PC-3 (cell line): ENCODE measurements at regions not wholly inside any gene's neighbourhood (a gene's known extent, or its start where the extent isn't known, plus 50 kb on each side); places are given as distances from the start of the nearest gene placed in this dataset.

Source experiments
- ATAC-seq: fragments of 200-7000 bp; cut with Tn5 transposase; 2 replicates; pipeline ENCODE4 v1.9.1; 2020; ENCODE audit warnings: mild to moderate bottlenecking, moderate library complexity
- BruUV-seq: library from RNA; stranded (reverse); fragments of 400-500 nt; replicated peaks from 2 replicates; lab custom pipeline; 2021; lab: Mats Ljungman, UMichigan
- CTCF ChIA-PET: fragments of 300-600 bp; sonication (Branson Sonifier 250); formaldehyde crosslinking; loops from one replicate; lab custom pipeline; 2022; ENCODE audit warnings: antibody characterized with exemption; lab: Charles Lee
- POLR2A ChIA-PET: fragments of 300-600 bp; sonication (Branson Sonifier 250); formaldehyde crosslinking; loops from one replicate; lab custom pipeline; 2022; ENCODE audit warnings: antibody characterized with exemption; ENCODE audit not compliant: unreplicated experiment; lab: Charles Lee
- DNase-seq: peaks from one replicate; pipeline ENCODE4 v3.0.0-alpha.2; 2015
- H2AFZ ChIP-seq: fragments of 300-600 bp; sonication (generic); 2 replicates; pipeline ENCODE4 v1.6.0; 2016; ENCODE audit warnings: antibody characterized with exemption, low read length
- H3F3A ChIP-seq: fragments of 300-600 bp; sonication (generic); one replicate; pipeline ENCODE4 v1.6.0; 2017; ENCODE audit warnings: antibody characterized with exemption, low read length, control low read depth, mild to moderate bottlenecking; ENCODE audit not compliant: unreplicated experiment
- H3K27ac ChIP-seq: fragments of 300-600 bp; sonication (generic); 2 replicates; pipeline ENCODE4 v1.5.1; 2016; ENCODE audit warnings: mild to moderate bottlenecking, low read length
- H3K27me3 ChIP-seq: fragments of 300-600 bp; sonication (generic); 2 replicates; pipeline ENCODE4 v1.6.1; 2016; ENCODE audit warnings: low read length, mixed read lengths
- H3K36me3 ChIP-seq: fragments of 300-600 bp; sonication (generic); 2 replicates; pipeline ENCODE4 v1.6.1; 2016; ENCODE audit warnings: low read depth, mixed run types, low read length, mixed read lengths
- H3K4me1 ChIP-seq: fragments of 300-600 bp; sonication (generic); 2 replicates; pipeline ENCODE4 v1.5.1; 2016; ENCODE audit warnings: low read length; ENCODE audit not compliant: insufficient read depth
- H3K4me2 ChIP-seq: fragments of 300-600 bp; sonication (generic); 2 replicates; pipeline ENCODE4 v1.6.0; 2016; ENCODE audit warnings: low read length
- H3K4me3 ChIP-seq: fragments of 300-600 bp; sonication (generic); 2 replicates; pipeline ENCODE4 v1.5.1; 2016; ENCODE audit warnings: mild to moderate bottlenecking, low read length, mixed read lengths
- H3K79me2 ChIP-seq: fragments of 300-600 bp; sonication (generic); 2 replicates; pipeline ENCODE4 v1.6.1; 2017; ENCODE audit warnings: low read length, mixed read lengths
- H3K9ac ChIP-seq: fragments of 300-600 bp; sonication (generic); 2 replicates; pipeline ENCODE4 v1.6.0; 2016; ENCODE audit warnings: mild to moderate bottlenecking, low read length
- H3K9me2 ChIP-seq: fragments of 300-600 bp; sonication (generic); replicated peaks from 2 replicates; pipeline ENCODE4 v1.6.1; 2016; ENCODE audit warnings: mixed run types, low read length, mixed read lengths
- H3K9me3 ChIP-seq: fragments of 300-600 bp; sonication (generic); 2 replicates; pipeline ENCODE4 v1.6.1; 2016; ENCODE audit warnings: low read length, mixed read lengths
- H4K20me1 ChIP-seq: fragments of 300-600 bp; sonication (generic); 2 replicates; pipeline ENCODE4 v1.6.1; 2016; ENCODE audit warnings: low read length, mixed read lengths
- CTCF ChIP-seq: fragments of 300-600 bp; sonication (generic); conservative IDR thresholded peaks from 2 replicates; pipeline ENCODE4 v1.5.1; 2017; ENCODE audit warnings: antibody characterized with exemption, low read depth, mild to moderate bottlenecking, low read length
- EZH2 ChIP-seq: fragments of 300-600 bp; sonication (generic); IDR thresholded peaks from one replicate; pipeline ENCODE4 v1.6.1; 2017; ENCODE audit warnings: antibody characterized with exemption, mild to moderate bottlenecking, low read length; ENCODE audit not compliant: unreplicated experiment
- EZH2phosphoT487 ChIP-seq: fragments of 300-600 bp; sonication (generic); IDR thresholded peaks from 2 replicates; pipeline ENCODE4 v1.6.1; 2018; ENCODE audit warnings: mild to moderate bottlenecking, antibody characterized with exemption, low read length, borderline replicate concordance
- intact Hi-C: fragments of 100-400 bp; cut with micrococcal nuclease; formaldehyde crosslinking; loops from 2 replicates; pipeline ENCODE4 v1.9.0; 2023

GRCh38 chr2:53098696-53099078 is 668.9 kb upstream of the CHAC2 start:
- Histone ChIP-seq H3K27ac (no peak overlapping the region), H3K9me2 (no peaks in the 10 kb centered on the region), H3K9ac (no peak overlapping the region), H3K36me3 (no peaks in the 10 kb centered on the region), H3K4me2 (no peak overlapping the region), H3K27me3 (no peaks in the 10 kb centered on the region), H3K4me1 (peaks cover 9% of the 10 kb centered on the region), H2AFZ (no peak overlapping the region), H3F3A (no peaks in the 10 kb centered on the region), H4K20me1 (no peaks in the 10 kb centered on the region), H3K79me2 (no peaks in the 10 kb centered on the region), H3K4me3 (no peak overlapping the region), H3K9me3 (no peaks in the 10 kb centered on the region)
- no peak for DNase-seq
- BruUV-seq: no TSS peak
- CTCF ChIA-PET: no interaction called here
- intact Hi-C loops: no loop called here
- POLR2A ChIA-PET: no interaction called here
- no peak for TF ChIP-seq EZH2phosphoT487
- TF ChIP-seq EZH2: no peak
- TF ChIP-seq CTCF: no peak
- no peak for ATAC-seq

- Histone ChIP-seq H3K9ac (no peak overlapping the region), H3K4me1 (no peaks in the 10 kb centered on the region), H3K9me2 (no peaks in the 10 kb centered on the region), H3K4me2 (no peak overlapping the region), H3K36me3 (no peaks in the 10 kb centered on the region), H3K9me3 (no peaks in the 10 kb centered on the region), H3K79me2 (no peaks in the 10 kb centered on the region), H3K27me3 (no peaks in the 10 kb centered on the region), H3K4me3 (no peak overlapping the region), H3K27ac (no peak overlapping the region), H2AFZ (no peak overlapping the region), H4K20me1 (no peaks in the 10 kb centered on the region), H3F3A (no peaks in the 10 kb centered on the region)
- TF ChIP-seq EZH2 (no peak), EZH2phosphoT487 (no peak), CTCF (no peak)
- no peak for DNase-seq
- BruUV-seq: no TSS peak
- ChIA-PET CTCF (no interaction called here), POLR2A (no interaction called here)
- intact Hi-C loops: no loop called here
- ATAC-seq: no peak
Observed at GRCh38 chr2:53096351-53096750, 671.3 kb upstream of the CHAC2 start.

GRCh38 chr2:53095664-53096063 is 671.9 kb upstream of the CHAC2 start:
- POLR2A ChIA-PET: no interaction called here
- intact Hi-C loops: no loop called here

More at GRCh38 chr2:53095664-53096063, 671.9 kb upstream of the CHAC2 start:
- Histone ChIP-seq H3K4me1 (no peaks in the 10 kb centered on the region), H3K27ac (no peak overlapping the region), H3K9ac (no peak overlapping the region), H3K9me3 (no peaks in the 10 kb centered on the region), H3K4me2 (no peak overlapping the region), H2AFZ (no peak overlapping the region), H3K4me3 (no peak overlapping the region), H3F3A (no peaks in the 10 kb centered on the region), H4K20me1 (no peaks in the 10 kb centered on the region), H3K27me3 (no peaks in the 10 kb centered on the region), H3K79me2 (no peaks in the 10 kb centered on the region), H3K9me2 (no peaks in the 10 kb centered on the region), H3K36me3 (no peaks in the 10 kb centered on the region)
- TF ChIP-seq CTCF (no peak), EZH2phosphoT487 (no peak), EZH2 (no peak)
- no peak for DNase-seq
- BruUV-seq: no TSS peak
- CTCF ChIA-PET: no interaction called here
- no peak for ATAC-seq
